Dermis blood vessel endothelial cell (primary cell): ENCODE measurements at regions not wholly inside any gene's neighbourhood (a gene's known extent, or its start where the extent isn't known, plus 50 kb on each side); places are given as distances from the start of the nearest gene placed in this dataset.
A peak's percentile ranks its signal among the peaks of the same experiment; 100 is the strongest.

ENCODE experiments used
- DNase-seq: peaks from one replicate; pipeline ENCODE4 v3.0.0; 2010

DNA sequence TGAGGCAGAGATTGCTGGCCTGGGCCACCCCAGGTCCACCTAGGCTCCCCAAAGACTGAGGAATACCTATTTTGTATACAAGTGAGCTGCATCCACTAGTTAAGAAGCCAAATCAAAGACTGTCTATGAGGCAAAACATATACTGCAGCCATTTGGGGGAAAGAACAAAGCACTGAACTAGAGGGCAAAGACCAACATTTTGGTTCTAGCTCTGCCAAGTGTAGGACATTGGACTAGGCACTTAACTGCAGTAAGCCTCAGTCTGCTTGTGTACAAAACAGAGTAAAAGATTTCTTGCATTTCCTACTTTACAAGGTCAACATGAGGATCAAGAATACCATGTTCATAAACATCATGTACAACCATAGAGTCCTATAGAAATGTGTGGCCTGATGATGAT lies 94.8 kb upstream of the CYP1B1 start:
- DNase-seq, result no peak

DNA sequence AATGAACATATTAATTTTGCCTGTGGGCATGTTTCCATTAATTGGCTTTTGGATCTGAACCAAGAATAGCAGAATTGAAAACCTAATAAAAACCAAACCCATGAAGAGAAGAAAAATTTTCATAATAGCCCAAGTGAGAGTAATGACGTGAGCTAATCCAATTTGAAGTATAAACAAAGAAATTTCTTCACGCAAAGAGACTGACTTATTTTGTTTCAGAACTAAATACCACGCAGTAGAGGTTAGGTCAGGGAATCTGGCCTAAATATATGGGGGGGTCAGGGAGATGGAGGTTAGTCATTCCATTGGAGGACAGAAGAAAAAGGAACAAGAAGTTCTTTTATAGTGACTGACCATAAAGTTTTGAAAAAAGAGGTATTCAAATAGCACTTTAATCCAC lies 94.1 kb upstream of the CYP1B1 start:
- DNase-seq, result no peak

DNA sequence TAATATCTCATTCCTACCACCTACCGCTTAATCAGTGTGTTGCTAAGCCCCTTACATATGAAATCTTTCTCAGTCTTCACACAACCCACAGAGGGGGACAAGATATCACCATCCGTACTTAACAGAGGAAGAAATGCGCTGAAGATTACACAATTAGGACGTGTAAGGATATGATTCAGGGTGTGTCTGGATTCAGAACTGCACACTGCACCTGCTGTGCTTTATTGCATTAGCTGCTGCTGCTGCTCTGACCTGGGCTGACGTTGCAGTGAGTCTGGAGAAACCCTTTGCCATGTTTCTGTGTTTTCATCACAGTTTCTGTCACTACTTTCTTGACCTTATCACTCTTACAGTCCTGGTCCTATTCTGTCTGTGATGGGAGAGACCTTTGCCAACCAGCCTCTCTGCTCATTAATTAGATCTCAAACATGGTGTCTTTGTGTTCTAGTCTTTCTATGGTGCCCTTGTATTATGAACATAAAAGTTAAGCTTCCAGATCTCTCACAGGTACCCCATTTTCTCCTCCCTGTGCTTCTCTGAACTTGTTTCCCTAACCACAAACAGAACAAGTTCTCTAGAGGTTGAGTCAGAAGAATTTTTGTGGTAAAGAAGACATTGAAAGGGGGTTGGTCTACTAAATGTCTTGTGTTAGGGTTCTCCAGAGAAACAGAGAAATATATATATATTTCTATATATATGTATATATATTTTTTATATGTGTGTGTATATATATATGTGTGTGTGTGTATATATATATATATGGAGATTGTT lies 92.9 kb upstream of the CYP1B1 start:
- no peak for DNase-seq

DNA sequence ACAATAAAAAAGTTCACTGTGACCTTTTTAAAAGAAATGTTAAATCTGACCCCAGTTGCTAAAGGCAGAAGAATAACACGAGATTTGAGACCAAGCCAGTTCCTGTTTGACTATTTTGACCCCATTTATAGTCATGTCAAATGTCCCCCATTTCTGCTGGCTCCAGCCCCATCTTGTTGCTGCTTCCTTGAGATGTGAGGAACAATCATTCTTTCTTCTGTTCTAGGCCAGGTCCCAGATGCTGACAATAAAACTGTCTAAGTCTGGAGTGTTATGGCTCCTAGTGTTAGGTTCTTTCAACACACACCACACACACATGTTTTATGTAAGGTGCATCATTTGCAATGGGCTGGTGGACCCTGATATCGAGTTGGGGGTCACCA lies 92.0 kb upstream of the CYP1B1 start:
- no peak for DNase-seq

DNA sequence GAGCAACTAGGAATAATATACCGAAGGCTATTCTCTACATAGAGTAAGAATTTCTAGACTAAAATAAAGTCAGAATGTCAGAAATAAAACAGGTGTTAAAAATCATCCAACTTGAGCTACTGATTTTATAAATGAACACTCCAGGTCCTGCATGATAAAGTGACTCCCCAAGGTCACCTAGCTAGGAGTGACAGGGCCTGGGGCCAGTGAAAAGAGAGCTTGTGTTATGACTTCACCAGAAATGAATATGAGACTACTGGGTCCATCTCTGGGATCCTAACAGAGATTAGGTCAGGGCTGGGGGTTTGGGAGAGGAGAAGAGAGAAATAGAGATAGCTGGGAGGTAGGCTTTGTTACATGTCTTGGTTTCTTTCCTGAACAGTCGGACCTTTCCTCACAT lies 89.7 kb upstream of the CYP1B1 start:
- no peak for DNase-seq

DNA sequence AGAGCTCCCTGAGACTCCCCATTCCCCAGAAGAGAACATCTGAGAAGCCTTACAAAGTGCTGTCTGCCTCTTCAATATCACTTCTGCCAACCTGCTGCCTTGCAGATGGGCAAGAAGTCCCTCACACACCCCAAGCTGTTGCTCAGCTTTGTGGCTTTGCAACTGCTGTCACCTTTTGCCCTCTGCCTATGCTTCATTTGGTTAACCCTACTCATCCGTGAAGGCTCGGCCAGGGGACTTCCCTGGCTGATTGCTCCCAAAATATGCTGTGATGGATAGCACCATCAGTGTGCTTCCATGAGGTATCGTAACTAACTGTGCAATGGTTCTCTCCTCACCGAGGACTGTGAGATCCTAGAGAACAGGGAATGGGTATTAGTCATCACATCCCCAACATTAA lies 88.9 kb upstream of the CYP1B1 start:
- no peak for DNase-seq

DNA sequence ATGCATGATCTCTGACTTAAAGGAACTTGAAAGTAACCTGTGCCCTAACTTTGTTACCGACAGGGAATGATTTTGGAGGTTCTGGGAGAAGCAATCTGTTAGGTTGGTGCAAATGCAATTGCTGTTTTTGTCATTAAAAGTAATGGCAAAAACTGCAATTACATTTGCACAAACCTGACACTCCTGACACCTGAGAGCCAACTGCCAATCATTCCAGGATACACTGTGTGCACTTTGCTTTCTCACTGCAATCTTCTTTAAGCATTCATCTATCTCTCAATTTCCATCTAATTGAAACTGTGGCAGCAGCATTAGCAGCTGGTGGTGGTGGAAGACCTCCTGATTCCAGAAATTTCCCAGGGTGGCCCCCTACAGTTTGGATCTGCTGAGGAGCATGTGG lies 87.6 kb upstream of the CYP1B1 start:
- DNase-seq, result no peak

DNA sequence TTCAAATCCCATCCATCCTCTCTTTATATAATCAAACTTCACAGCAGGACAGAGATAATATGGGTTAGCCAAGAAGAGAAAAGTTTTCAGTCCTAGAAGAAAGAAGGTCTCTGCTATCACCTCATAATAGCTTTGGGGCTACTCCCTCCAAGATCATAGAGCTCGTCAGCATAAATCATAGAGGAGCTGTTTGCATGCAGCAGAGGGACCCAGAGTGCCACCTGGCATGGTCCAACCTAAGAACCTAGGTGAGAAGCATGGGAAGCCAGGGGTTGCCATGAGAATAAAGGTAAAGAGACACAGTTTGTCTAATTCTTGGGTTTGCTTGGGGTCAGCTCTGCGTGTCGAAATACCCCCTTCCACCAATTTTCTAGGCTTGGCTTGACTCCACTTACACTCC lies 87.1 kb upstream of the CYP1B1 start:
- DNase-seq, result no peak

DNA sequence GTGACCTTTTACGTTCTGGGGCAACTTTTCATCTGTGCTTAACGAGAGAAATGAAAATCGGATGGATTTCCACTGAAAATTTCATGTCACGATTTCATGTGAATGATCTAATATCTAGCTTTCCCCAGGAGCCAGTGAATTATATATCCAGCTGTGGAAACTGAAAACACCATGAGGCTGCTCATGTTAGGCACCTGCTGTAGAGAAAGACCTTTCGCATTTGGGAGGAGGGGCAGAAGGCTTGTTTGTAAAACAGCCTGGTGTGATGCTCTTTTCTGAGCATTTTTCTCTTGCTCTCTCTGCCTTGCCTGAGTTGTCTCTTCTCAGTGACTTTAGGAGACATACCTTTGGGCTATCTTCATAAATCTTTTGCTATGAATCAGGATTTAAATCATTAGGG lies 84.6 kb upstream of the CYP1B1 start:
- no peak for DNase-seq

DNA sequence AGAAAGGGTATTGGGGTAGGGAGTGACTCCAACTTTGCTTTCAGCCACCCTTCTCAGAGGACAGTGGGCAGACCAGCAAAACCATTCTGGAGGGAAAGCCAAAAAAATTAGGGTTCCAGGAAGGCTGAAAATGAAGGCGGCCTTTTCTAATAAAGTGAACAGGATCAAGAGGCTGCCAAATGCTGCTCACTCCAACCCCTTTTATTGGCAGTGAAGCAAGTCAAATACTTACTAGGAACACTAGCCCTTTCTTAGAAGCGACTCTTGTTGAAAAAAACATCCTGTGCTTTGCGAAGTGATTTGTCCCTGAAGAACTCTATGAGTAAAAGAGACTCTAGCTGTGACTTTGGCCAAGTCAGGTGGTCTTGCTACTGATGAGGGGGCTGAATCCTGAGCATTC lies 83.6 kb upstream of the CYP1B1 start:
- no peak for DNase-seq

DNA sequence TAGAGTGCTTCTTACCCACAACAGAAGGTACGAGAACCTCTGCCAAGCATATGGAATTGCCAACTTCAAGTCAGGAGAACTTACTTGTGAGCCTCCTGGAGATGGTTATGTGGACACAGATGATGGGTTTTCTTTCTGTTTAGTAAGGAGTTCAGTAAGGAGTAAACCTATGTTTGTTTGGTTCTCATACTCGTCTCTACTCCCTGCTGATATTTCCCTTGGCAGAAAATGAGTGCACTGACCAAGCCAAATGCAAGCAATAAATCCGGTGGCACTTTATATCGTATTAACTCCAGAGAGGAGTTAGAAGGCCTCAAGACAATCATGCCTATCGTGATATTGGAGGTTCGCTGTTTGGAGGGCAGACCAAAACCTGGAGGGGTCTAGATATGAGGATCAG lies 83.2 kb upstream of the CYP1B1 start:
- no peak for DNase-seq

DNA sequence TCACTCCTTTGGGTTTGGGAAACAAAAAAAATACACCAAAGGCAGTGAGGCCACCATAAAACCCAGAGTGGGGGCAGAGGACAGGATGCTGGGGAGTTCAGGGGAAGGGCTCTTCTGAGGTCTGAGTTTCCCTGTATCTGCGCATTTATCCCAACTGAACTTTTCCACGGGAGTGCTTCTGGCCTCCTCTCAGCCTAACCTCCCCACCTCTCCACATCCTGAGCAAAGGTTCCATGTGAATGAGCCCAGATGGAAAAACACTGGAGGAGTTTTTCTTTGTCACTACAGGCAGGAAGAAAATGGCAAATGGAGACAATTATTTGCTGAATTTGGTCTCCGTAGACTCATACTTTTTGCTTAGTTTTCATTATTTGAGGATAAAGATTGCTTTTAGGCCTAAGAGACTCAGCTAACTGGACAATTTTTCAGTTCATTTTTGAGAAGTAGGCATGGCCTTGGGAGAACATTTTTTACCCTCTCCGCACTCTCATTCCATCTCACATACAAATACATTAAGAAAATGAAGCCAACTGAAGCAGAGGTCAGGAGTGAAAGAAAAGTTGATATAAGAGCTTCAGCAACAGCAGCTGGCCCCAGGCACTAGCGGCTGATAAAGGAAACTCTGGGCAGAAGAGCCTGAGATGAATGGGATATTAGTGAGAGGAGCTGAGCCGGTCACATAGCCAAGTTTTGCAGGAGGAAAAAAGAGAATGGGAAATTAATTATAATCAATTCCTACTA lies 82.6 kb upstream of the CYP1B1 start:
- DNase-seq, result no peak

DNA sequence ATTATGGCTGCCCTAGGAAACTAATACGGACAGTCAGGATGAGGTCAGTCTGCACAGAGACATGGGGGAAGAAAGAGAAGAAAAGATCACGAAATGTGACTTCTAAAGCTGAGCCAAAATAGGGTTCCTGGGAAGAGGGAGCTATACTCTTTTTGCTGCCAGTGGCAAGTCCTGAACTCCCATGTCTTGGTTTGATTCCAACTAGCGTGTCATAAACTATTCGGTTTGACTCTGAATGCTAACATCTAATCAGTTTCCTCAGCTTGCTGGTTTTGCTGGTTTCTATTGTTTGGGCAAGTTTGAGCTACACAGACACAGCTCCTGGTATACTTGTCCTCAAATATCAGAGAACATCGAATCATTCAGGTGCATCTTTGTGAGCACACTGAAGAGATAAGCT lies 80.5 kb upstream of the CYP1B1 start:
- no peak for DNase-seq

DNA sequence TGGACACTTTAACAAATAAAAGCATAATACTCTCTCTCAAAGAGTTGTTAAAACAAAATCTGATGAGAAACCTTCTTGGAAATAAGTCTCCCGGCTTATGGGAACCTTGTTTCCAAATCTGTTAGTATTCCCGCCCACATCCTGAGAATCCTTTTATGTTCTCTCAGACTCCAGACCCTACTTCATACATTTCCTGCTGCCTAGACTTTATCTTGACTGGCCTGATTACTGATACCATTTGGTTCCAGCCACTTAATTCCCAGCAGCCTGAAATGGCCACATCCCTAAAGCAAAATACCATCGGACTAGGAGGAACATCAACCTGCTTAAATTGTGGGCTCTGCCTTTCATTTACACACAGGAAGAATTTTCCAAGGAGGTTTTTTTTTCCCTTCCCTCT lies 79.1 kb upstream of the CYP1B1 start:
- DNase-seq, result no peak

DNA sequence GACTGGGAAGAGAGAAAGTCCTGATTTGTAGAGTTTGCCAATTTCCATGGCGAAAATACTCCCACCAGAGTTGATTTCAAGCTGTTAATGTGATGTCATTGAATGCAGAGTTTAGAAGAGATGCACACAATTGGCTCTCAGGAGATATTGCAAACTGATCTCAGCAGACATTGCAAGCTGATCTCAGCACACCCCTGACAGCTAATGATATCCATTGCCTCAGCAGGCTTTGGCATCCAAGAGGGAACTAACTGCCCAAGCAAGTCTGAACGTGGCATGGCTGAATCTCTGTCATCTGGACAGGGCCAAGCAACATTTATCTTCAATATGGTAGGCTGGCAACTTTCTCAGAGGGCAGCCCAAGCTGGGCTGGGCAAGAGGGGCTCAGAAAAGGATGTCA lies 78.4 kb upstream of the CYP1B1 start:
- no peak for DNase-seq

DNA sequence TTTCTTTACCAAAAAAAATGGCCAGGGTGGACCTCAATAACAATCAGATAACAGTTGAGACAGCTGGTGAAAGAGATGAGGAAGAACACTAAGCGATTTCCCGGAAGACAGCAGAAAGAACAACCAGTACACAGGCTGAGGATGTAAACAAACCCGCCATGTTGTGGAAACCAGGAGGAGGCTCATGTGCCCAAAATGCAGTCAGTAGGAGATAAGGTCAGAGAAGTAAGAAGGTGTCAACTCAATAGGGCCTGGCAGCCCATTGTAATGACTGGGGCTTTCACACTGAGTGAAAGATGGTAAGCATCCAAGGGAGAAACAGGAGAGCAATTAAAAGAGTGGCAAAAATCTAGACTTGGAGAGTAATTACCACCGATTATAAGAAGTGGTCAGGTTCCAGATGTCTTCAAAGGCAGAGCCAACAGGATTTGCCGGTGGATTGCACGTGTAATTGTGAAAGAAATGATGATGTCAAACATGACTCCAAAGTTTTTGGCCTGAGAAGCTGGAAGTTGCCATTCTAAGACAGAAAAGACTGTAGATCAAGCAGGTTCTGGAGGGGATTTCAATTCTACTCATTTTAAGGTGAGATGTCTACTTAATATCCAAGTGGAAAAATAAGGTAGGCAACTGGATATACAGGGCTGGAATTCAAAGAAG lies 77.7 kb upstream of the CYP1B1 start:
- no peak for DNase-seq

DNA sequence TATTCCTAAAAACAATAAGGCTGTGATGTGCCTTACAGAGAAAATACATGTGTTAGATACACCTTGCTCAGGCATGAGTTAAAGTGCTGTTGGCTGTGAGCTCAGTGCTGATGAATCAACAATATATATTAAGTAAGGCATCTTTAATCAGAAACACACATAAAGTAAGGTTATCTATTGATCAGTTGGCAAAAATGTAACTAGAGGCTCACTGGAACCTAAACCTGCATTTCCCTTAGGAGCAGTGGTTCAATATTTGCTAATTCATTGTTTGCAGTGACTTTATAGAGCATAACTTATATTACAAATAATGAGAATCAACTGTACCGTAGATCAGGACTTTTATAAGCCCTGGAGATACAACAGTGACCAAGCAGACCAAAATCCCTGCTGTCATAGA lies 77.0 kb upstream of the CYP1B1 start:
- no peak for DNase-seq

DNA sequence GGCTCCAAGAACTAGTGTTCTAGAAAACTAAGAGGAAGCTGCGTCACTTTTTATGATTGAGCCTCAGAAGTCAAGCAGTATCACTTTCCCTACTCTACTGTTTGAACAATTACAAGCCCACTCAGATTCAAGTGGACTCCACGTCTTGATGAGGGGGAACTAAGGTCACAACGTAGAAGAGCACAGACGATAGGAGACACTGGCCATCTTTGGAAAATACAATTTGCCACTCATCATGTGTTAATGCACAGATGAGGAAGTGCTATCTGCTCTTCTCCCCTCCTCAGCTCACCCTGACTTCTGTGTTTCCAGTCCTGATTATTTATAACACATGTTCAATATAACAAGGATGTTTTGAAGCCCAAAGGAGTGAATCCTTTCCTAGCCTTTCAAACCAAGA lies 76.1 kb upstream of the CYP1B1 start:
- no peak for DNase-seq

DNA sequence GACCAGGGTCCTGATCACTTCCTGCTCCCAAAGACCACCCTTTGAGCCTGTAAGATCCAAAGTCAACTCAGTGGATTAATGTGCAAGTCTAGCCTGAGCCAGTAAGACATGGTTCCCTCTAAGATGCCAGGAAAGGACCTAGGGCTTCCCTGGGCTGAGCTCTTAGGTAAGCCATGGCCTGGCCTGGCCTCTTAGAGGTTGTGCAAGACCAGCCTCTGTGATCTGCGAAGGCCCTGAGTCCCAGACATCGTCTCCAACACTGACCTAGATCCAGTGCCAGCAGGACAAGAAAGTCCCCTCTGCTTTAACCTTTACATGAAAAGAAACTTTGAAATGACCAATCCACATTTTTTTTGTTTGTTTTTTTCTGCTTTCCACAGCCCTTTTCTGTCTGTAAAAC lies 73.6 kb upstream of the CYP1B1 start:
- no peak for DNase-seq

DNA sequence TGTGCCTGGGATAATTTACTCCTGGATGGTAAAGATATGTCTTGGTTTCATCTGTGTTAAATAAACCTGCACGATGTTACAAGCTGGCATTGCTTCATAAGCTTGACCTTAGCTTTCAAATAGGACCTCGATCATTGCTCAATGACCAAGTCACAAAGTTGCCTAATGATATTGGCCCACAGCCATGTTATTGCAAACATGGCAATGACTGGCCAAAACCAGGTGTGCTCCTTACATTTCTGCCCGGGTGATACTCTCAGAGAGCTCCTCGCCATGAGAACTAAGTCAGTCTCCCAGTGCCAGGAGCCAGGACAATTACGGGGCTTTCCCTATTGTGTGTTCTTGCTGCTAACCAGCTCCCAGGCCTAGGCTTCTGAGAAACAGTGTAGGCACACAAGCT lies 72.5 kb upstream of the CYP1B1 start:
- DNase-seq, result no peak

DNA sequence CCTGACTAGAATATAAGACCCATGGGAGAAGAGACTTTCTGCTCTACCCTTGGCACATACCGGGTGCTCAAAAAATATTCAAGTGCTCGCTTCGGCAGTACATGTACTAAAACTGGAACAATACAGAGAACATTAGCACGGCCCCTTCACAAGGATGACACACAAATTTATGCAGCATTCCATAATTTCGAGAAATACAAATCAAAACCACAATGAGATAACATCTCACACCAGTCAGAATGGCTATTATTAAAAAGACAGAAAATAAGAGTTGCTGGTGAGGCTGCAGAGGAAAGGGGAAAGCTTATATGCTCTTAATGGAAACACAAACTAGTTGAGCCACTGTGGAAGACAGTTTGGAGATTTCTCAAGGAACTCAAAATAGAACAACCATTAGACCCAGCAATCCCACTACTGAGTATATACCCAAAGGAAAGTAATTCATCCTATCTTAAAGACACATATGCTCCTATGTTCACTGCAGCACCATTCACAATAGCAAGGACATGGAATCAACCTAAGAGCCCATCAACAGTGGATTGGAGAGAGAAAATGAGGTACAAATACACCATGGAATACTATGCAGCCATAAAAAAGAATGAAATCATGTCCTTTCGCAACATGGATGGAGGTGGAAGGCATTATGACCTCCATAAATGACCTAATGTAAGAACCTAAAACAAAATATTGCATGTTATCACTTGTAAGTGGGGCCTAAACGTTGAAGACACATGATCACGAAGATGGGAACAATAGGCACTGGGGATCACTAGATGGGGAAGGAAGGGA lies 71.6 kb upstream of the CYP1B1 start:
- no peak for DNase-seq

DNA sequence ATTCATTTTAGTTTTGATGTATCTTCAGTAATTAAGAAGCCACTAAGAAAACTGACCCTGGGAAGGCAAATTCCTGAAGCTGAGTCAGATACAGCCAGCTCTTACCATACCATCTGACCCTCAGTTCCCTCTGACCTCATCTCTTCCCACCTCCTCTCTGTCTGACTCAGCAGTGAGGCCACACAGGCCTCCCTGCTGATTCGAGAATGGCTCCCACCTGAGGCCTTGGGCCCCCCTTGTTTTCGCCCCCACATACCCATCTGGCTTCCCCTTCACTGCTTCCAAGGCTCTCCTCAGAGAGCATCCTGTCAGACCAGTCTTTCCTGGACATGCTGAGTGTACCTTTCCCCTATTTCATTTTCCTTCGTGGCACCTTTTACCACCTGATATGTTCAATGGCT lies 71.0 kb upstream of the CYP1B1 start:
- DNase-seq, result peak; percentile 86

DNA sequence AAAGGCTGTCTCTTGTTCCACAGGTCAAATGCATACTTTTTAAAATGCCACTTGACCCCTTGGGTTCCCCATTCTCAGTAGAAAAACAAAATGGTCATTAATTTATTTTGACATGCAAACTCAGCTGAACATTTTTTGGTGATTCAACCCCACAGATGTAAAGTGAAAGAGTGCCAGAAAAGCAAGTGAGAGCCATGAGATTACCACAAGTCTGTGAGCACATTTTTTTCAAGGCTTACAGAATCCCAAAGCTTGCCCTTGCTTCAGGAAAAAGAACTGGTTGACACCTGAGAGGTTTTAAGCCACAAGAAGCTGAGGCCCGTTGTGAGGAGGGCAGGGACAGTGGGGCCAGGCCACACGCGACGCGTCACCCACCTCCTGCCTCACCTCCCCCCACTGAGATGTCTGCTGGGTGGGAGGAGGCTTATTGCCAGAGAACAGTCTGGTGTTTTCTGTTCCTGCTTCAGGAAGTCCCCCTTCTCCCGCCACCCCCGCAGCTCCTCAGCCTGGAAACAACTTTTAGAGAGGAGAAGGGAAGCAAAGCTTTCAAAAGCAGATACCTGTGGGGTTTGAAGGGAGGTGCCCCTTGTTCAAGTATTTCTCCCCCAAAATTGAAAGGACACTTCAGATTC lies 70.4 kb upstream of the CYP1B1 start:
- peak; percentile 68 for DNase-seq
